ENCODE measurements at regions not wholly inside any gene's neighbourhood (a gene's known extent, or its start where the extent isn't known, plus 50 kb on each side); places are given as distances from the start of the nearest gene placed in this dataset.
"Not testable (repeated sequence)": the region's sequence is repeated elsewhere in the genome, so short reads cannot be mapped to it uniquely, and the experiment has no call there.

DNA sequence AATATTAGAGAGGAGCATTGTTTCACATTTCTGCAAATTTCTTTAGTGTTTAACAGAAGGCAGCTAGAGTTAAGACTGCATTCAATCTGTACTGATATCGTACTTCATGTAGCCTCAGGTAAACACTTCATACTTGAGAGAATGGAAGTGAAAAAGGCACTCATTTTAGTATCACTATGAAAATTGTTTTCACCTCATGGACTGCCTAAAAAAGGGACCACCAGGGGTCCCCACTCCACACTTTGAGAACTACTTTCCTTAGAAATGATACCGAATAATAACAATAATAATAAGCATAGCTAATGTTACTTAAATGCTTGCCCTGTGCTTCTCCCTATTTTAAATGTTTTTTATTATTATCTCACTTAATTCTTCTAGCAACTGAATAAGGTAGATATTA, 95.1 kb downstream of the BLID start:
- DNase-seq: no peak

DNA sequence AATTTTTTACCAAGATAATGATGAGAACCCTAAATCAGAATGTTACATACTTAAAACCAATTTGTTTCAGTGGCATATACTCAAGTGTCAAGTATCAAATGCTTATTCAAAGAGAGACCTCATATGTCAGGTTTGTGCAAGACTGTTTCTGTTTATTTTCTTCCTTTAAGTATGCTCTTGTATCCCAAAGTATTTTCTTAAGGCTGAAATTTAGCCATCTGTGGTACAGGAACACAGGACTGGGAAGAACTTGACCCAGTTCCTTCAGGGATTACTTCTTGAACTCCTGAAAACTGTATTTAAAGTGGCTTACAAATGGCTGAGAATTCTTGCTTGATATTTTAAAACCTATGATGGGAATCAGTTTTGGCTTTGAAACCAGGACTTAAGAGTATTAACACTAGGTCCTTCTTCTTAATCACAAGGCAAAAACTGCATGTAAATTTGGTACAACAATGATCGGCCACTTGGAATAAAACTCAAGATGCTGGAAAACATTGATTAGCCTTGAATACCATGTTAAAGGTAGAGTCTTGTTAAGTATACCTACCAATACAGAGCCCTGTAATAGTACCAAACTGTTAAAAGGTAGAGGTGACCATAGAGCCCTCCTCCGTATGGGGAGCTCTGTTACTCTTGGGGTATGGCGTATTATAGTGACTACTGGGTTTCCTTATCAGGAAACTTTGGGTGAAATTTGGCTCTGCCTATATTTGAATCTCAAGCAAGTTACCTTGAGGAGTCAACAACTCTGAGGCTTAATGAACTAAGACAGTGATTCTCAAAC, 95.9 kb downstream of the BLID start:
- DNase-seq: no peak

DNA sequence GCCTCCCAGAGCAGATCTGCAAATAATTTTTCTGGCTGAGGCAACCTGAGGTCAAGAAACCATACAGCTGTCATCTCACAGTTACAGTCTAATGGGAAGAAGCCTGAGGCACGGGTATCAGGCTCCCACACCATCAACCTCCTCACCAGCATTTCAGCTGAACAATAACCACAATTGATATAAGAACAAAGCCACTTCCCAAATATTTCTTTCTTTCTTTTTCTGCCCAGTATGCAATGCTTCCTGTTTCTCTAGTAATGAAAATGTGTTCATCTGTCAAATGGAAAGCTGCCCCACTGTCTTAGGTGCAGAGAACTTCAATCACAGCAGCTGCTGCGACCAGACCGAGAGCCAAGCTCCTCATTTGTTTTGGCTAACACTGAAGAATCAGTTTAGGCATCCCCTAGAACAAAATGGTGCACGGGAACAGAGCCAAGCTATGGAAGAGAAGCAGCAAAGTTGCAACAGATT, 108.4 kb downstream of the BLID start:
- no peak for DNase-seq

DNA sequence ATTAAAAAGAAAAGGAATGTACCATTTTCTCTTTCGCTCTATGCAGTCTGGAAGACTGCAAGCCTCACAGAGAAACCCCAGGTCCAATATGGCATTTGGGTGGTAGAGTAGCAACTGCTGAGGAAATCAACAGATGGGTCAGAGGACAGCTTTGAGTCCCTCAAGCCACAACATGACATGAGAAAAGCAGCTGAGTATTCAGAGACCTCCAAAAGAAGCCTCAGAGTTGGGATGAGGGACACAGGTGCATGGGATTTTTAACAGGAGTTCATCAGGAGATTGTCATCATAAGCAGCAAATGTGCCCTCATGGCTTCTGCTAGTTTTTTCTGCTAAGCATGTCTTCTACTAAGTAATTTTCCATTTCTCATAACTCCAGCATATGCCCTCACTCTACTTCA, 111.6 kb downstream of the BLID start:
- no peak for DNase-seq

DNA sequence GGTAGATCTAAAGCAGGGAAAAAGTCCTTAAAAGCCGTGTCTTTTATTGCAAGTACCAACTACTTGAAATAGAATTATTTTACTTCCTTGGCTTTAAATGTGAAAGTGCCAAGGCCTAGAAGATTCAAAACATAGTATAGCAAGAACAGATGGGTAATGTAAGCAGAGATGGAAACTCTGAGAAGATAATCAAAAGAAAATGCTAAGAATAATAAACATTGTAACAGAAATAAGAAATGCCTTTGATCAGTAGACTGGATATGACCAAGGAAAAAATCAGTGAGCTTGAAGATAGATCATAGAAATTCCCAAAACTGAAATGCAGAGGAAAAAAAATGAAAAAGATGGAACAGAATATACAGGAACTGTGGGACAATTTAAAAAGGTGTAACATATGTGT, 113.1 kb downstream of the BLID start:
- DNase-seq: no peak

DNA sequence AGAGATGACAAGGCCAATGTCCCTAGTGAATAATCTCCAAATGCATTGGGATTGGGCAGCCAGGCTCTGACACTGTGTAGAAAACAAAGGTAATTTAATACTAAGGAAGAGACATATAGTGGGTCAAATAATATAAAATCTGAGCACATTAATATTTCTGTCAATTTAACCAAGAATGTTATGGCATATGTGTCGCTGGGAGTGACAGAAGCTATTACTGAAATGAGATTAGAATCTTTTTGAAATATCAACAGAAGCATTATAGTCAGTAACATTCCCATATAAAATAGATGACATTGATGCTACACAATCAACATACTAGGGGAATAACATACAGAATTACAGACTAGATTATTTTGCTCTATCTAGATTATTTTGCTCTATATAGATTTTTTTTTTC, 114.0 kb downstream of the BLID start:
- no peak for DNase-seq

DNA sequence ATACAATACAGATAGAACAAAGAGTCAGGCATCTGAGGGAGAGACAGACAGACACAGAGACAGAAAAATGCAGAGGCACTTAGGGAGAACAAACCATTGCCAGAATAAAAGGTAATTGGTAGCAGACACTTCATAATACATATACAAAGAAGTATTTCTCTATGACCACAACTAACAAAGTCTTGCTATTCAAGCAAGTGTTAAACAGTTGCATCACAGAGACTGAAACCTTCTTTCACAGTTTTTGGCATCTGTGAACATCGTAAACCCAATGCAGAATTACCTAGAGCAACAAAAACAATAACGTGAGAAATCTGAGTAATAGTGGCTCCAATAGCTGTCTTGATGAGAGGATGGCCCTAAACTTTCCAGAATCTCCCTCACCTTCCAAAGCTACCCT, 116.4 kb downstream of the BLID start:
- DNase-seq: no peak

DNA sequence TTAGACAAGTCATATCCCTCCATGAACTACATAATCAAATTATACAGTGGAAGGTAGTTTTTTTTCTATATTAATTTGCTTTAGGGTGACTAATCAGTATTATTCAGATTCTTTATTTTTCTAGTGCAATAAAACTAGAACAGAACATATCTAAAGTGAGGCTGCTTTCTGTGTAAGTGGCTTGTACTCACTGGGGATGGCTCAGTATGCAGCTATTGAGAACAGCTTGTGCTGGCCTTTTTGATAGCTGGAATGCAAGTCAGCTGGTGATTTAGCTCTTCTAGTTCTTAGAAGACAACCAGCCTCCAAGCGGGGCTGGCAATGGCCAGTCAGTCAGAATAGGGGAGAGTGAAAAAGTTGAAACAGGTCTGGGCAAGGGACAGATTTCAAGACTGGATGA, 119.4 kb downstream of the BLID start:
- no peak for DNase-seq

DNA sequence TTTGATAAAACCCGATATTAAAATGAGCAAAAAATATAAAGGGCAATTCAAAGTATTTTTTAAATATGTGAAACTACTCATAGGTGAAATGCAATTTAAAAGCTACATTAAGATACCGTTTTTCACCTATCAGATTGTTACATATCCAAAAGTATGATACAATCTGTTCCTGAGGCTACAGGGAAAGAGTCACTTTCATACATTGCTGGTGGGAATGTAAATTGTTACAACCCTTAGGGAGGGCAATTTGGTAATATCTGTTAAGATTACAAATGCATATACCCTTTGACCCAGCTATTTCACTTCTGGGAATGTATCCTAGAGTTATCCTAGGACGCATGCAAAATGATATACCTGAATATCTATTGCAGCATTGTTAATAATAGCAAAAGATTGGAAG, 132.1 kb downstream of the BLID start:
- no peak for DNase-seq

DNA sequence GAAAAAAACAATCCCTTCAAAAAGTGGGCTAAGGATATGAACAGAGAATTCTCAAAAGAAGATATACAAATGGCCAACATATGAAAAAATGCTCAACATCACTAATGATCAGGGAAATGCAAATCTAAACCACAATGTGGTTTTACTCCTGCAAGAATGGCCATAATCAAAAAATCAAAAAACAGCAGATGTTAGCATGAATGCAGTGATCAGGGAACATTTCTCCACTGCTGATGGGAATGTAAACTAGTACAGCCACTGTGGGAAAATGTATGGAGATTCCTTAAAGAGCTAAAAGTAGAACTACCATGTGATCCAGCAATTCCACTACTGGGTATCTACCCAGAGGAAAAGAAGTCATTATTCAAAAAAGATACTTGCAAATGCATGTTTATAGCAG, 138.1 kb downstream of the BLID start:
- not testable (repeated sequence) for DNase-seq

DNA sequence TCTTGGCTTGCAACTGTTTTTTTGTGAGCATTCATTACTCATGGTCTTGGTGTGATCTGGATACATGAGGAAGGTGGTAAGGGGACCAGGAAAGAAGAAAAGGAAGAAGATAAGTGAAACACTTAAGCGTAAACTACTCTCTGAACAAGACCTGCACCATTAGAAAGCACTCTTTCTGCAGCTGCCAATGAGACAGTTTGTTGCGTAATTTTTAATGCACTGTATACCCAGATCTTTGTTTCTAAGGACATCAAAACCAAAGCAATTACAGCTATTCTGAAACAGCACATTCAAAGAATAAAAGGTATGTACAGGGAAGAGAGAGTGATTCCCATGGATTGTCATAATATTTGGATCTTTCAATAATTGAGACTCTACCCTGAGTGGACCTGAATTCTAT, 147.4 kb downstream of the BLID start:
- DNase-seq: no peak

DNA sequence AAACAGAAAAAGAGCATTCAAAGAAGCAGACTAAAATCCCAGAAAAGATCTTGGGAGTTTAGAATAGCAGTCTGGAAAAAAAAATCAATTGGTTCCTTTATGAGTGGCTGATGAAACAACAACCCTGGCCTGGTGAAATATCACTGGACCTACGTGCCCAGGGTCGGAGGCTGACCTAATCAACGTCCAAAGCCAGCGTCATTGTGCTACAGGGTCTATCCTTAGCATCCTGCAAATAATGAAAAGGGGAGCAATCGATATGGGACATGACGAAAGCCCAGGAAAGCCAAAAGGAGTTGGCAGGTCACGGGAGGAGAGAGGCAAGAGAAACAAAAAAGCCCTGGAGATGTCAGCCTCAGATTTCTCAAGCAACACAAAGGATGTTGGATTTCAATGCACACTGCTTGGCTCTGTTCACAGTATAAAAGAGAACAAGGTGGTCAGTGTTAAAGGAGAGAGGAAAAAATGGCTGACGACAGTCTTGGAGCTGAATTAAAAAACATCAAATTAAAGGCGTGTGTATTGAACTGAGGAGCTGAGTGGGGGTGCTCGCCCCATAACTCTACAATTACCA, 148.8 kb downstream of the BLID start:
- no peak for DNase-seq

DNA sequence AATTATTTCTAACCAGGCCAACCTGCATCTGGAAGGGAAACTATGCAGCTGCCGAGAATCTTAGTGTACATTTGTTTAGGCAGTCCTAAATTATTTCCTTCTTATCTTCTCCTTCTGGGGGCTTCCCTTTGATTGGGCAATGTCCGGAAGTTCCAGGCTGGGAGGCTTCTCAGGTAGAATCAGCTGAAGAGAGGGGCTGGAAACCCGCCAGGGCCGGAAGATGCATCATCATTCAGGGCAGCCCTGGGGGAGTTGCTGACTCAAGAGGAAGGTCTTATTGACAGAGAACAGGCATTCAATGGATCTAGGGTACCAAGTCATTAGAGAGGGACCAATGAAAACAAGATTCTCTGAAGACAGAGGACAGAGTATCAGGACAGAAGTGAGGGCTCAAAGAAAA, 150.7 kb downstream of the BLID start:
- no peak for DNase-seq

DNA sequence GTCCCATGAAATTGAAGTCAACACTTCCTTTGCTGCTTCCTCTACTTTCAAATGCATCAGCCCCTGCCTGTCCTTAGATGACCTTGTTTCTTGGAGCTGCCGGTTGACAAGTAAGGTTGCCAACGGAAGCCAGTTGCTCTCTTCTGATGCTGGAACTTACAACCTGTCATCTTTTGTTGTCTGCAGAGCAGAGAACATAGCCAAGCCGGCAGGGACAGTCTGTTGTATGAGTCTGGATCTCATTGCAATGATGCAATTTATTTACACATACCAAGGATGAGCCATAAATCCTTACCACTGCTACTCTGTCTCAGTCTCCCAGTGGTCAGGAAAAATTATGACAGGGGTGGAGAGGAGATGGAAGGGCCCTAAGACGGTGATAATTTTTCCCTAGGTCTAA, 151.4 kb downstream of the BLID start:
- no peak for DNase-seq

DNA sequence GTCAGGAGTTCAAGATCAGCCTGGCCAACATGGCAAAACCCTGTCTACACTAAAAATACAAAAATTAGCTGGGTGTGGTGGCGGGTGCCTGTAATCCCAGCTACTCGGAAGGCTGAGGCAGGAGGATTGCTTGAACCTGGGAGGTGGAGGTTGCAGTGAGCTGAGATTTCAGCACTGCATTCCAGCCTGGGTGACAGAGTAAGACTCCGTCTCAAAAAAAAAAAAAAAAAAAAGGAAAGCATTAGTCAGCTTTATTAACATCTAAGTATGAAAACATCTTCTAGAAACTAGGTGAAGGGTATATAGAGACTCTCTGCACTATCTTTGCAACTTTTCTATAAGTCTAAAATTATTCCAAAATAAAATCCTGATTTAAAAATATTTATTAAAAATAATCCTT, 152.2 kb downstream of the BLID start:
- not testable (repeated sequence) for DNase-seq

DNA sequence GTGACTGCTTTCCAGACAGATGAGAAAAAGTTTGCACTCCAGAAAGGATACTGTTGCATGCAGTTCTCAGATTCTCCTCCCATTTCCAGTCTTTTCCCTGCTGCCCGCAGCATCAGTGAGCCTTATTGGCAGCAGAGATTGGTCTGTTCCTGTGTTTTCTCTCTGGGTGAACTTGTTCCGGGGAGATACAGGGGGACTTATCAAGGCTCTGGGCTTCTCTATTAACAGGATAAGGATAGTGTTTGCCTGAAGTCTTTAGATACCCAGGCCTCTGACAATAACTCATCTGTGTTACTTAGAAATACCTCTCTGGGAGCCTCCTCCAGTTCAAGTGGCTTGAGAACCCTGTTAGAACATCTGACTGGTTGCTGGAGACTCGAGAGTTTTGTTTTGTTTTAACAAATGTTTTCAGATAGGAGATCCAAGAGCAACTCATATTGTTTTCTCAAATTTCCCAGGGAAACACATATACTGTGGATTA, 154.7 kb downstream of the BLID start:
- DNase-seq: no peak

DNA sequence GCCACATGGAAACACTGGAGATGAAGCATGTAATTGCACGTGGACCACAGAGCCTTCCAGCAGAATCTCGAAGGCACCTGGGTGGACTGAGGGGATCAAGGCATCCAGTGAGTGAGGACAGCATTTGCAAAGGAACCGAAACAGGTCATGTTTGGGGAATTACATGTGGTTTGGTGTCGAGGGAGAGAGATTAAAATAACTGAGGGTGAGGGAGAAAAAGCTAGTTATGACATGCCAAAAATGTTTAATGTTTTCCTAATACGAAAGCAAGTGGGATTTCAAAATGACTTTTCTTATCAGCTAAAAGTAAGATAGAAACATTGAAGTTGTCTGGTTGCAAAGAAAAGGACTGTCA, 157.1 kb downstream of the BLID start:
- no peak for DNase-seq

DNA sequence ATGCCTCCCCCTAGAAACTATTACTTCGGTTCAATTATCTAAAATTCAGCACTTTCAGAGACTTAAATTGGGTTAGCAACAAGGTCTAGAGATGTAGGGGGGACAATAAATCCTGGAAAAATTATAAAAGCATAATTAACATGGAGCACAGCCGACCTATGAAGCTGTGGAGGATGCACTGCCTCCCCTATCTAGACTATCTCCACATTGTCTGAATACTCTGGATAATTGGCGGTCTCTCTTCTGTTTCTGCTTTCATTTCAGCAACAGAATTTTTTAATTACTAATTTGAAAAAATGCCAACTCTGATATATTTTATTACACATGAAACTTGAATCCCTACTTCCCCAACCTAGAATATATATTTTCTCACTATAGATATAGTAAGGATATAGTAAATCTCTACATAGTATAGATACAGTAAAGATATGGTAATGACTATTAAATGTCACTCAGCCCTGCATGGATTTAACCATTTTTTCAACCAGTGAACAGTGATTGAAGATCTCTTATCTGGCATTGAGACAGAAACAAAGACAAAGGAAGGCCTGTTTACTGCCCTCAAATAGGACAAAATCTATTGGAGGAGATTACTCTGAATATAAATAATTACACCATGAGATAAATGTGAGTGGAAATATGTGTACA, 157.6 kb downstream of the BLID start:
- no peak for DNase-seq

DNA sequence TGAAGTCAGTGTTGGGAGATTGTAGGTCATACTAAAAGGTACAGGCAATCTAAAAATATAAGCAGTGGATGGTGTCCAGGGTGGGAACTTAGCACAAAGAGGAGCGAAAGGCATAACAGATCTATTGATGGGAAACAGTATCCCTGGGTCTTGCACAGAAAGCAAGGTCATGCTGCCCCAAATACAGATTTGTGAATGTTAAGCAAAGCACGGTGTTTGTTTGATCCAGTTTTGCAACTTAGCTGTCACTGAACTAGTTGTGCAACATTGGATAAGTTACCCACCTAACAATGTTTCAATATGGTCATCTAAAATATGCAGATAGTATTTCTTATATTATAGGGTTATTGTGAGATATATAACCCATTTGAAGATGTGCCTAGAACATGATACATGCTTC, 162.9 kb downstream of the BLID start:
- DNase-seq: no peak

DNA sequence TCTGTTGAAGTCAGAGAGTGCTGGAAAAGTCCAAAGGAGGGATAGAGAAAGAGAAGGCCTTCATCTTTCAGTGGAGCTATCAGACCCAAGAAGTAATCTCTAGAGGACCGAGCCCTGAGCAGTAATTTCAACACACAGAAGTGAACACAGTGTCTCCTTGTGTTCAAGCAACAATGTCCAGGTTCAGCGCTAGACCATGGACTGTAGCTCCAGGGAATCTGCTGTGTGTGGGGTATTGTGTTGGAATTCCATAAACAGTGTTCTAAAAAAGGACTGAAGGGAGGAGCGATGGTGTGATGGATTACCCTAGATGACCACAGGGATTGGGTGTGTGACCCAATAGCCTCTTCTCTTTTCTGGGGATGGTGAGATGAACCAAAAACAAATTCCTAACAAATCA, 165.9 kb downstream of the BLID start:
- no peak for DNase-seq

DNA sequence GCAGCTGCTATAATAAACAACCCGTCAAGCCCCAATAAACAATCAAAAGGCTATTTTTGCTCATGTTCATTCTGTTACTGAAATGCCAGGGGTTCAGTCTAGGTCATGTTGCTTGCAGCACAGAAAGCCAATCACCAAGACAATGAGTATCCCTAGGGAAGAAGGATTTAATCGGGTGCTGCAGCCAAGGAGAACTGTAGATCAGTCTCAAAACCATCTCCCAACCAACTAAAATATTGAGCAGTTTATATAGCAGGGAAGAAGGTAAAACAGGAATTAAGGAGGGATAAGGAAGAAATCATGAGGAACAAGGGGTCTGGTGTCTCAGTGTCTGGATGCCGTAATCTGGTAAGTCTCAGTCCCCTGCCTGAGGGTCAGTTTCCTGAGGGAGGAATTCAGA, 169.5 kb downstream of the BLID start:
- DNase-seq: no peak

DNA sequence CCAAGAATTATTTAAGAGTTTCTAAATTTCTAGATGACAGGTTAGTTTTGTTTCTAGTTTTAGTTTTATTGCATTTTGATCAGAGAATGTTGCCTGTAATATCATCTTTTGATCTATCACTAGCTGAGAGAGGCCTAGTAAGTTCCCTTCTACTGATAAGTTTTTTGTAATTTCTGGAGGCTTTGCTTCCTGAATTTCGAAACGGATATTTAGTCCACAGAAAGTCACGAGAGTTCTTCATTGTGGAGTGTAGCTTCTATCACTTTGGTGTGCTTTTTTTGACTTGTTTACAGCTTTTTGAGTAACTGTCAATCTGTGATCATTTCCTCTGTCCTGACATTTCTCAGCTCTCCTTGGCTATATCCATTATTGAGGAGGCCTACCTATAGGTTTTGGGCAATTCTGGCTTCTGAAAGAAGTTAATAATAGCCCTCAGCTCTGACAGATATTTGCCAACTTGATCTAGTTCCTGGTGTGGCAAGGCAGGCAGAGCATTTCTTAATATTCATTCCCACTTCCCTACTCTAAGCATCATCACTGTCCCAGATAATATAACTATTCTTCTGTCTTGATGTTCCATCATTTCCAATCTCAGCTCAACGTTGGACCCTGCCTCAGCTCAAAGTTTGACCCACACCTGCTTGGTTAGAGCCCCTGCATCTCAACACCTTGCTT, 171.3 kb downstream of the BLID start:
- DNase-seq: no peak

DNA sequence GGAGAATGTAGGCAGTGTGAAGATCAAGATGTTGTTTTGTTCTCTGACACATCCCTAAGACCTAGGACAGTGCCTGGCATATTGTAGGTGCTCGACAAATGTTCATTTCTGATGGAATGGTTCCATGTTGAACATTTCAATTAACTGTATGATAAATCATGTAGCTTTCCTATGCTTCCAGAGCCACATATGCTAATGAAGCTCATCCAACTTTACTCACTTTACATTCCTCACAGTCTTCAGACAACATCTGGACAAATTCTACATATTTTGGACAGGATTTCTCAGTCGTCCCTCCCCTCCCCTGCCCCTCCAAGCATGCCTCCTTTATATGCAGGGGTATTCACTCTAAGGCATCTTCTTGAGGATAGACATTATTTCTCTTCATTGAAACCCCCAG, 177.9 kb downstream of the BLID start:
- DNase-seq: no peak

All from activated CD4-positive, alpha-beta T cell treated with anti-CD3 and anti-CD28 coated beads, Interleukin-2, Interleukin-6, amounts not matched to agents 100 ng/mL and 50 ng/mL, durations not matched to agents 16 hours and 8 hours (primary cell).